WTC11 (cell line): ENCODE measurements at regions not wholly inside any gene's neighbourhood (a gene's known extent, or its start where the extent isn't known, plus 50 kb on each side); places are given as distances from the start of the nearest gene placed in this dataset.

Experiments used
- ATAC-seq: fragments of 200-7000 bp; cut with Tn5 transposase; 2 replicates; pipeline ENCODE4 v1.10.0; 2021; ENCODE audit warnings: mild to moderate bottlenecking, moderate library complexity
- CTCF ChIA-PET: fragments of 300-600 bp; sonication (Branson Sonifier 250); formaldehyde crosslinking; loops from one replicate; lab custom pipeline; 2021; ENCODE audit warnings: antibody characterized with exemption; lab: Charles Lee
- POLR2A ChIA-PET: fragments of 350-600 bp; sonication (Branson Sonifier 250); formaldehyde crosslinking; loops from one replicate; lab custom pipeline; 2021; ENCODE audit warnings: antibody characterized with exemption; lab: Charles Lee
- DNase-seq: peaks from one replicate; pipeline ENCODE4 v3.0.0; 2021; ENCODE audit warnings: low spot score
- H3K27ac Mint-ChIP-seq: 2 replicates; pipeline ENCODE4 v1.8.0; 2021; ENCODE audit warnings: mixed read lengths
- H3K27me3 Mint-ChIP-seq: 2 replicates; pipeline ENCODE4 v1.8.0; 2021; ENCODE audit warnings: low read depth, mild to moderate bottlenecking, moderate library complexity, mixed read lengths
- H3K36me3 Mint-ChIP-seq: 2 replicates; pipeline ENCODE4 v1.8.0; 2021; ENCODE audit warnings: mixed read lengths
- H3K4me1 Mint-ChIP-seq: 2 replicates; pipeline ENCODE4 v1.8.0; 2022; ENCODE audit warnings: mixed read lengths
- H3K4me3 Mint-ChIP-seq: 2 replicates; pipeline ENCODE4 v1.8.0; 2021; ENCODE audit warnings: mild to moderate bottlenecking, moderate library complexity, mixed read lengths
- H3K9me3 Mint-ChIP-seq: 2 replicates; pipeline ENCODE4 v1.8.0; 2021; ENCODE audit warnings: mixed read lengths
- ATF3 ChIP-seq: sonication (generic); formaldehyde crosslinking; conservative IDR thresholded peaks from 2 replicates; pipeline ENCODE4 v1.8.1; 2022; ENCODE audit warnings: mild to moderate bottlenecking, missing genetic modification reagents
- E2F4 ChIP-seq: sonication (generic); formaldehyde crosslinking; IDR thresholded peaks from 2 replicates; pipeline ENCODE4 v1.8.1; 2022; ENCODE audit warnings: low read depth, mild to moderate bottlenecking, moderate library complexity, missing genetic modification reagents, borderline replicate concordance
- FOXJ3 ChIP-seq: sonication (generic); formaldehyde crosslinking; IDR thresholded peaks from 2 replicates; pipeline ENCODE4 v1.9.0; 2021; ENCODE audit warnings: missing genetic modification reagents, mild to moderate bottlenecking, borderline replicate concordance
- GRHL2 ChIP-seq: fragments of 250-450 bp; sonication (Bioruptor Pico); IDR thresholded peaks from 2 replicates; pipeline ENCODE4 v1.8.0; 2022; ENCODE audit warnings: mild to moderate bottlenecking, moderate library complexity; ENCODE audit not compliant: insufficient replicate concordance, severe bottlenecking
- MAX ChIP-seq: sonication (generic); formaldehyde crosslinking; IDR thresholded peaks from 2 replicates; pipeline ENCODE4 v1.8.0; 2022; ENCODE audit warnings: mild to moderate bottlenecking, missing genetic modification reagents
- NR2C2 ChIP-seq: sonication (generic); formaldehyde crosslinking; IDR thresholded peaks from 2 replicates; pipeline ENCODE4 v1.8.0; 2022; ENCODE audit warnings: mild to moderate bottlenecking, missing genetic modification reagents
- USF1 ChIP-seq: sonication (generic); formaldehyde crosslinking; IDR thresholded peaks from 2 replicates; pipeline ENCODE4 v1.8.0; 2022; ENCODE audit warnings: mild to moderate bottlenecking, missing genetic modification reagents
- ZNF138 ChIP-seq: sonication (generic); formaldehyde crosslinking; conservative IDR thresholded peaks from 2 replicates; pipeline ENCODE4 v1.8.1; 2022; ENCODE audit warnings: mild to moderate bottlenecking, moderate library complexity, missing genetic modification reagents
- ZNF219 ChIP-seq: sonication (generic); formaldehyde crosslinking; IDR thresholded peaks from 2 replicates; pipeline ENCODE4 v1.8.0; 2023; ENCODE audit warnings: missing genetic modification reagents, mild to moderate bottlenecking, borderline replicate concordance
- ZNF232 ChIP-seq: sonication (generic); formaldehyde crosslinking; IDR thresholded peaks from 2 replicates; pipeline ENCODE4 v1.8.0; 2022; ENCODE audit warnings: mild to moderate bottlenecking, missing genetic modification reagents
- ZNF396 ChIP-seq: fragments of 250-450 bp; sonication (Bioruptor Pico); IDR thresholded peaks from 2 replicates; pipeline ENCODE4 v1.8.0; 2021; ENCODE audit warnings: mild to moderate bottlenecking, moderate library complexity, borderline replicate concordance
- ZNF416 ChIP-seq: fragments of 250-450 bp; sonication (Bioruptor Pico); IDR thresholded peaks from 2 replicates; pipeline ENCODE4 v1.9.0; 2021; ENCODE audit warnings: mild to moderate bottlenecking, inconsistent platforms
- TF ChIP-seq, protein P1 (sequence below): fragments of 250-450 bp; sonication (Bioruptor Pico); conservative IDR thresholded peaks from 2 replicates; pipeline ENCODE4 v1.9.0; 2021; ENCODE audit warnings: mild to moderate bottlenecking
- TF ChIP-seq, protein P2 (sequence below): sonication (generic); formaldehyde crosslinking; IDR thresholded peaks from 2 replicates; pipeline ENCODE4 v1.8.1; 2023; ENCODE audit warnings: mild to moderate bottlenecking, moderate library complexity, missing genetic modification reagents
- TF ChIP-seq, protein P3 (sequence below): fragments of 250-450 bp; sonication (Bioruptor Pico); IDR thresholded peaks from 2 replicates; pipeline ENCODE4 v1.8.0; 2021; ENCODE audit warnings: mild to moderate bottlenecking
- TF ChIP-seq, protein P4 (sequence below): fragments of 250-450 bp; sonication (Bioruptor Pico); IDR thresholded peaks from 2 replicates; pipeline ENCODE4 v2.1.2; 2022; ENCODE audit warnings: mild to moderate bottlenecking, moderate library complexity

DNA sequence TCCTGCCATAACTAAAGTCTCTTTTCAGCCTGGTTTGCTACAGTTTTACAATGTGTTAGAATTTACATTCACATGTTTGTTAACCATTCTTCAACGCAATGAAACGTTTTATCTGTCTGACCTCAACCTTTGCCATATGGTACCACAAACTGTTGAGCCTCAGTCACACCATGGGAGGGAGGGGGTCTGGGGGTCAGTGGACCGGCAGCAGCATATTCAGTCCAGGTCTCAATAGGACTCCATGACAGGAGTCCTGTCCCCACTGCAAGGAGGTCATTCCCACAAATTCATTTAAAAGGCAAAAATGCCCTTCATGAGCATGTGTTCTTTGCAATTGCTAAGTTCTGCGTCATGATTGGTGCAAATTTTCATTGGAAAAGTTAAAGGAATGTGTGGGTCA is 66.6 kb upstream of the OLFM4 start:
- no peaks in the 10 kb centered on the region for H3K9me3 Mint-ChIP-seq
- ATAC-seq (no peak), DNase-seq (no peak)
- ChIA-PET POLR2A (no interaction called here), CTCF (interaction anchor here (1.6 to 3.0 kb wide), 5 partner anchors 56 to 190 kb away, joined by 4 to 13 read pairs (median 5); no protein-coding TSS in a partner anchor)
- H3K4me1 Mint-ChIP-seq: peaks cover 20% of the 10 kb centered on the region
- TF ChIP-seq, protein P1, sequence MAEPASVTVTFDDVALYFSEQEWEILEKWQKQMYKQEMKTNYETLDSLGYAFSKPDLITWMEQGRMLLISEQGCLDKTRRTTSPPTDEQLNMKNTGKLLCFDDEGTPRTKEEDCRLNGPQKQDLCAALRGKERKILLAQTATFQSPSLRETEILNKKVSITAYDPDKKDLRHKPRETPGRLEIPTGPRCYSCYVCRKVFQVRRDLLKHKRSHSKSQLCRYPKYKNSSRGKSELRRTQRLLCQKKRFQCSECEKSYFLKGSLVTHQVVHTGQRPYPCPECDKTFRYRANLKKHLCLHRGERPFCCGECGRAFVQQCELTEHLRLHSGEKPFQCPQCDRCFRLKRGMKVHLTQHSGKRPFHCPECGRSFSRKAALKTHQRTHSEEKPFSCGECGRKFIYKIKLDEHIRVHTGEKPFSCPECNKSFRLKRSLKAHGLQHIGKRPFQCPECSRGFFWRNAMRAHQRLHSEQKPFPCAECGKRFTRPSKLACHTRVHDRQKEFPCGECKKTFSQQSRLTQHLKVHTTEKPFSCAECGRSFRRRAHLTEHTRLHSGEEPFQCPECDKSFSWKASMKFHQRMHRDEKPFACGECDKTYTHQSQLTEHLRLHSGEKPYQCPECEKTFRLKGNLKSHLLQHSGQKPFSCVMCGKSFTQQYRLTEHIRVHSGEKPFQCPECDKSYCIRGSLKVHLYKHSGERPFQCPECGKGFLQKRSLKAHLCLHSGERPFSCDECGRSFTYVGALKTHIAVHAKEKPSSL (CRISPR knock-in tag): no peak
- no peak for TF ChIP-seq MAX (CRISPR knock-in tag)
- TF ChIP-seq, protein P2, sequence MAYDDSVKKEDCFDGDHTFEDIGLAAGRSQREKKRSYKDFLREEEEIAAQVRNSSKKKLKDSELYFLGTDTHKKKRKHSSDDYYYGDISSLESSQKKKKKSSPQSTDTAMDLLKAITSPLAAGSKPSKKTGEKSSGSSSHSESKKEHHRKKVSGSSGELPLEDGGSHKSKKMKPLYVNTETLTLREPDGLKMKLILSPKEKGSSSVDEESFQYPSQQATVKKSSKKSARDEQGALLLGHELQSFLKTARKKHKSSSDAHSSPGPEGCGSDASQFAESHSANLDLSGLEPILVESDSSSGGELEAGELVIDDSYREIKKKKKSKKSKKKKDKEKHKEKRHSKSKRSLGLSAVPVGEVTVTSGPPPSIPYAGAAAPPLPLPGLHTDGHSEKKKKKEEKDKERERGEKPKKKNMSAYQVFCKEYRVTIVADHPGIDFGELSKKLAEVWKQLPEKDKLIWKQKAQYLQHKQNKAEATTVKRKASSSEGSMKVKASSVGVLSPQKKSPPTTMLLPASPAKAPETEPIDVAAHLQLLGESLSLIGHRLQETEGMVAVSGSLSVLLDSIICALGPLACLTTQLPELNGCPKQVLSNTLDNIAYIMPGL (CRISPR knock-in tag): no peak
- H3K4me3 Mint-ChIP-seq: no peak overlapping the region
- peaks cover 32% of the 10 kb centered on the region for H3K27me3 Mint-ChIP-seq
- H3K27ac Mint-ChIP-seq: no peak overlapping the region
- no peaks in the 10 kb centered on the region; the same call in 1 of the 2 replicates for H3K36me3 Mint-ChIP-seq

GRCh38 chr13:52961256-52961910 is 67.2 kb upstream of the OLFM4 start:
- H3K27ac Mint-ChIP-seq: no peak overlapping the region
- TF ChIP-seq ZNF138: no peak
- TF ChIP-seq ATF3 (CRISPR knock-in tag): no peak
- no peak for TF ChIP-seq ZNF416 (CRISPR knock-in tag)
- TF ChIP-seq USF1: no peak
- no peak for TF ChIP-seq ZNF219
- no peak for TF ChIP-seq E2F4 (CRISPR knock-in tag)
- TF ChIP-seq FOXJ3: no peak
- TF ChIP-seq NR2C2 (CRISPR knock-in tag): no peak
- no peak for TF ChIP-seq ZNF232 (CRISPR knock-in tag)
- TF ChIP-seq, protein P3, sequence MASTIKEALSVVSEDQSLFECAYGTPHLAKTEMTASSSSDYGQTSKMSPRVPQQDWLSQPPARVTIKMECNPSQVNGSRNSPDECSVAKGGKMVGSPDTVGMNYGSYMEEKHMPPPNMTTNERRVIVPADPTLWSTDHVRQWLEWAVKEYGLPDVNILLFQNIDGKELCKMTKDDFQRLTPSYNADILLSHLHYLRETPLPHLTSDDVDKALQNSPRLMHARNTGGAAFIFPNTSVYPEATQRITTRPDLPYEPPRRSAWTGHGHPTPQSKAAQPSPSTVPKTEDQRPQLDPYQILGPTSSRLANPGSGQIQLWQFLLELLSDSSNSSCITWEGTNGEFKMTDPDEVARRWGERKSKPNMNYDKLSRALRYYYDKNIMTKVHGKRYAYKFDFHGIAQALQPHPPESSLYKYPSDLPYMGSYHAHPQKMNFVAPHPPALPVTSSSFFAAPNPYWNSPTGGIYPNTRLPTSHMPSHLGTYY (CRISPR knock-in tag): no peak
- TF ChIP-seq, protein P4, sequence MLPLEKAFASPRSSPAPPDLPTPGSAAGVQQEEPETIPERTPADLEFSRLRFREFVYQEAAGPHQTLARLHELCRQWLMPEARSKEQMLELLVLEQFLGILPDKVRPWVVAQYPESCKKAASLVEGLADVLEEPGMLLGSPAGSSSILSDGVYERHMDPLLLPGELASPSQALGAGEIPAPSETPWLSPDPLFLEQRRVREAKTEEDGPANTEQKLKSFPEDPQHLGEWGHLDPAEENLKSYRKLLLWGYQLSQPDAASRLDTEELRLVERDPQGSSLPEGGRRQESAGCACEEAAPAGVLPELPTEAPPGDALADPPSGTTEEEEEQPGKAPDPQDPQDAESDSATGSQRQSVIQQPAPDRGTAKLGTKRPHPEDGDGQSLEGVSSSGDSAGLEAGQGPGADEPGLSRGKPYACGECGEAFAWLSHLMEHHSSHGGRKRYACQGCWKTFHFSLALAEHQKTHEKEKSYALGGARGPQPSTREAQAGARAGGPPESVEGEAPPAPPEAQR: no peak
- no peak for TF ChIP-seq ZNF396 (CRISPR knock-in tag)
- TF ChIP-seq GRHL2: no peak
- ATAC-seq: peak; percentile 86
- H3K4me3 Mint-ChIP-seq: no peak overlapping the region
- H3K27me3 Mint-ChIP-seq: peaks cover 38% of the 10 kb centered on the region
- H3K36me3 Mint-ChIP-seq: no peaks in the 10 kb centered on the region; the same call in 1 of the 2 replicates
- H3K9me3 Mint-ChIP-seq: no peaks in the 10 kb centered on the region
- ChIA-PET POLR2A (no interaction called here), CTCF (interaction anchor here (1.0 to 3.0 kb wide), 6 partner anchors 56 to 241 kb away, joined by 3 to 13 read pairs (median 5); no protein-coding TSS in a partner anchor)
- DNase-seq: no peak
- peaks cover 26% of the 10 kb centered on the region for H3K4me1 Mint-ChIP-seq
